ENCODE measurements at regions not wholly inside any gene's neighbourhood (a gene's known extent, or its start where the extent isn't known, plus 50 kb on each side); places are given as distances from the start of the nearest gene placed in this dataset.
A peak's percentile ranks its signal among the peaks of the same experiment; 100 is the strongest.
"Not testable (repeated sequence)": the region's sequence is repeated elsewhere in the genome, so short reads cannot be mapped to it uniquely, and the experiment has no call there.

DNA sequence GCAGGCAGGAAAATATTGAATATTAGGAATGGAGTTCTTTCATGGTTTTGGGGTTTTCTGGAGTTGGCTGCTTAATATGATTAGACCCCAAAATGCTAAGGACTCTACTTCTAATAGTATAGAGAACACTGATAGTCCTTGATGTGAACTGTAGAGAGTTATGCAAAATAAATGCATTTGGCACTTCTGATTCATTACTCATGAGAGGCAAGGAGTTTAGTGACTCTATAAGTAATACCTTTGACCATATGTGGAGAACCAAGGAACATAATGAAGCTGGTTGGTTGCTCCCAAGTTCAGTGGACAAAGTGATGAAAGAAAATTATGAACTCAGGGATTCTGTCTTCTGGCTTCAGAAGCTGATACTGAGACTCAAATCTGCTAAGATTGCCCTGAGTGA lies 83.9 kb upstream of the RANBP6 start:
- not testable (repeated sequence) for ATAC-seq (replicated peaks in 1 of 2); H3K4me3 Mint-ChIP-seq; H3K36me3 Mint-ChIP-seq (ENCODE audit: insufficient read depth in 2 of 2); H3K9me3 Mint-ChIP-seq; H3K27ac Mint-ChIP-seq; H3K4me1 Mint-ChIP-seq (ENCODE audit: low read depth); DNase-seq
- H3K27me3 Mint-ChIP-seq (ENCODE audit: low read depth), result peaks cover 16% of the 10 kb centered on the region

- peaks cover 5% of the 10 kb centered on the region for H3K4me1 Mint-ChIP-seq (ENCODE audit: low read depth)
- H3K27ac Mint-ChIP-seq, result no peak overlapping the region
- H3K27me3 Mint-ChIP-seq (ENCODE audit: low read depth), result peaks cover 16% of the 10 kb centered on the region
- no peaks in the 10 kb centered on the region for H3K36me3 Mint-ChIP-seq (ENCODE audit: insufficient read depth in 2 of 2)
- DNase-seq, result no peak
- peaks cover 0 to 5% of the 10 kb centered on the region in 2 donors for H3K9me3 Mint-ChIP-seq
- H3K4me3 Mint-ChIP-seq, result no peak overlapping the region
- no peak for ATAC-seq (replicated peaks in 1 of 2)
Observed at GRCh38 chr9:6098431-6098830, 83.0 kb upstream of the RANBP6 start.

DNA sequence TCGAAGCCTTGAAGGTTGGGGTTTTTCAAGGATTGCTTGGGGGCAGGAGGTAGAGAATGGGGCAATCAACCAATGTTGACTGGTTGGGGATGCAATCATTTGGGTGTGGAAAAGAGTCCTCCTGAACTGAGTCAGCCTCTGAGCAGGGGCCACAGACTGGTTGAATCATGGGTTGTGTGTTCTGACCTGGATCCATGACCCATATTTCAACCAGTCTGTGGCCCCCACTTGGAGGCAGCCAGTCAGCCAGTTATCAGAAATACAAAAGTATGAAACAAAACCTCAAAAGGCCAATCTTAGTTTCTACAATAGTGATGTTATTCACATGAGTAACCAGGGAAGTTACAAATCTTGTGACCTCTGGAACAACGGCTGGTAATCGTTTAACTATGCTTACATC lies 81.4 kb upstream of the RANBP6 start:
- H3K27me3 Mint-ChIP-seq (ENCODE audit: low read depth), result peaks cover 16% of the 10 kb centered on the region
- peak; percentile 14 to 31 for DNase-seq

DNA sequence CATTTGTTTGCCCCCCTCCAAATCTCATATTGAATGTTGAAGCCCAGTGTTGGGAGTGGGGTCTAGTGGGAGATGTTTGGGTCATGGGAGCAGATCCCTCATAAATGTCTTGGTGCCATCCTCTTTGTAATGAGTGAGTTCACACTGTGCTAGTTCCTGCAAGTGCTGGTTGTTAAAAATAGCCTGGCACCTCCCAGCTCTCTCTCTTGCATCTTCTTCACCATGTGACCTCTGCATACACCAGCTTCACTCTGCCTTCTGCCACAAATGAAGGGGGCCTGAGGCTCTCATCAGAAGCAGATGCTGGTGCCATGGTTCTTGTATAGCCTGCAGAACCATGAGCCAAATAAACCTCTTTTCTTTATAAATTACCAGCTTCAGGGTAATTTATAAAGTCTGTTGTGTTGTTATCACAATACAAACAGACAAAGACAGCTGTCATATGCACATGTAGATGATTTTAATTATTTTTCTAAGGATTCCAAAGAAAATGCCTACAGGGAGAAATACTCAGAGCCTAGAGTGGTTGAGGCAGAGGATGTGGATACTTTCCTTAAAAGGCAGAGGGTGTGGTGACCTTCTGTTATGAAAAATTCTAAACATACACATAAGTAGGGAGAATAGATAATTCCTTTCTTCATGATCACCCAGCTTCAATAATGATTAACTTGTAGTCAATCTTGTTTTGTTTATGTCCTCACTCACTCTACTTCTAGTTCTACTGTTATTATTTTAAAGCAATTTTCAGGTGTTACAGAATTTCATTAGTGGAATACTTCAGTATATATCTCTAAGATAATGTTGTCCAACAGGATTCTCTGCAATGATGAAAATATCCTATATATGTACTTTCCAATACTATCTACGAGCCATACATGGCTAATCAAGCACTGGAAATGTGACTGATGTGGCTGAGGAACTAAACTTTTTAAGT lies 75.1 kb upstream of the RANBP6 start:
- DNase-seq (no peak), ATAC-seq (replicated peaks in 1 of 2) (no peak)
- H3K36me3 Mint-ChIP-seq (ENCODE audit: insufficient read depth in 2 of 2), result no peaks in the 10 kb centered on the region
- no peak overlapping the region for H3K27ac Mint-ChIP-seq
- H3K4me3 Mint-ChIP-seq, result no peak overlapping the region
- peaks cover 0 to under 1% of the 10 kb centered on the region in 2 donors for H3K9me3 Mint-ChIP-seq
- H3K27me3 Mint-ChIP-seq (ENCODE audit: low read depth), result no peaks in the 10 kb centered on the region
- no peaks in the 10 kb centered on the region for H3K4me1 Mint-ChIP-seq (ENCODE audit: low read depth)

More for the DNA sequence above, 81.4 kb upstream of the RANBP6 start:
- peak; percentile 90 to 98 for ATAC-seq (replicated peaks in 1 of 2)
- H3K9me3 Mint-ChIP-seq, result peaks cover 0 to 2% of the 10 kb centered on the region in 2 donors
- H3K27ac Mint-ChIP-seq, result no peak overlapping the region
- H3K4me1 Mint-ChIP-seq (ENCODE audit: low read depth), result peaks cover 5% of the 10 kb centered on the region
- H3K36me3 Mint-ChIP-seq (ENCODE audit: insufficient read depth in 2 of 2), result no peaks in the 10 kb centered on the region
- H3K4me3 Mint-ChIP-seq, result no peak overlapping the region

DNA sequence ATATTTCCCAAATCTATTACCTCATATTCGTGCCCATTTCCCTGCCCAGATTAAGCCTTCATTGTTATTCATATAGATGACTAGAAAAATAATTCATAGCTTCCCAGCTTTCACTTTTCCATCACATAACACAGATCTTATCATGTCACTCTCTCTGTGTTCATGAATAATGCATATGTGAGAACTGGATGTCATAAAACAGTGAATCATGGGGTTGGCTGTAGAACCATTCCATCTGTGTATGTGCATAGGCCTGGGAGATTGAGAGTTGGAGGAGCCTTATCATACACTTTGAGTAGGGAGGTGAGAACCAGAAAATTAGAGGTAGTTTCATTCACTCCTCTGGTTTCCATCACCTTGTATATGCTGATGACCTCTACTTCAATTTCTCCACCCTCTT lies 73.9 kb upstream of the RANBP6 start:
- Mint-ChIP-seq H3K9me3 (no peaks in the 10 kb centered on the region), H3K4me3 (no peak overlapping the region), H3K36me3 (ENCODE audit: insufficient read depth in 2 of 2) (no peaks in the 10 kb centered on the region), H3K27ac (no peak overlapping the region), H3K27me3 (ENCODE audit: low read depth) (no peaks in the 10 kb centered on the region), H3K4me1 (ENCODE audit: low read depth) (no peaks in the 10 kb centered on the region)
- no peak for DNase-seq
- no peak for ATAC-seq (replicated peaks in 1 of 2)

DNA sequence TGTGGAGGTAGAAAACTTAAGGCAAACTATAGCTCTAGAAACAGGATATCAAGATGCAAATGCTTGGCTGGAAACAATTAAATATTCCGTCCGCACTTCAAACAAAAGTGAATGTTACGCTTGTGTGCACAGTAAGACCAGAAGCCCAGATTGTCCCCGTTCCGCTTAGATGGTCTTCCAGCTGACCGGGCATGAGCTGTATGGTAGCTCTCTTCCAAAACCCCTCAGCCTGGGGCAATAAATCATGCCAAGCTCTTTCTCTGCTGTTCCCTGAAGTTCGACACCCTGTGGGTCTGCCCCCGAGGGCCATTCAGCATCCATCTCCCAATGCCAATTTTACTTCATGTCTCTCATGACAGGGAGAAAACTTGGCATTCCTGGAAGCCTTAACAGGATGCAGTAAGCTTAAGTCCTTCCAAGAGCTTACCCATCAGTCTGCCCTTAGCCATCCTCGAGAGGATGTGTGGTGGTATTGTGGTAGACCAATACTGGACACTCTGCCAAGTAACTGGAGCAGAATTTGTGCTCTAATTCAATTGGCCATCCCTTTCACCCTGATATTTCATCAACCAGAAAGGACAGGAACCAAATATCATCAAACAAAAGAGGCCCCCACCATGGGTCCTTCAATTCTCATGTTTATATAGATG lies 70.7 kb upstream of the RANBP6 start:
- Mint-ChIP-seq H3K4me1 (ENCODE audit: low read depth) (no peaks in the 10 kb centered on the region), H3K36me3 (ENCODE audit: insufficient read depth in 2 of 2) (no peaks in the 10 kb centered on the region), H3K27ac (no peak overlapping the region), H3K4me3 (no peak overlapping the region), H3K27me3 (ENCODE audit: low read depth) (no peaks in the 10 kb centered on the region), H3K9me3 (no peaks in the 10 kb centered on the region)
- DNase-seq (no peak), ATAC-seq (replicated peaks in 1 of 2) (no peak)

- peak; percentile 85 to 91 for ATAC-seq (replicated peaks in 1 of 2)
- peaks cover 8% of the 10 kb centered on the region for H3K4me1 Mint-ChIP-seq (ENCODE audit: low read depth)
- peak overlapping the region; percentile 66 for H3K27ac Mint-ChIP-seq
- peak; percentile 66 to 72 for DNase-seq
- H3K27me3 Mint-ChIP-seq (ENCODE audit: low read depth), result no peaks in the 10 kb centered on the region
- no peaks in the 10 kb centered on the region for H3K9me3 Mint-ChIP-seq
- peak overlapping the region; percentile 78 to 81 for H3K4me3 Mint-ChIP-seq
- peaks cover 0 to 2% of the 10 kb centered on the region in 2 donors for H3K36me3 Mint-ChIP-seq (ENCODE audit: insufficient read depth in 2 of 2)
Observed at GRCh38 chr9:6080154-6080716, 64.8 kb upstream of the RANBP6 start.

GRCh38 chr9:6079386-6079785 lies 64.0 kb upstream of the RANBP6 start:
- no peak for ATAC-seq (replicated peaks in 1 of 2)
- Mint-ChIP-seq H3K9me3 (no peaks in the 10 kb centered on the region), H3K36me3 (ENCODE audit: insufficient read depth in 2 of 2) (peaks cover 0 to 2% of the 10 kb centered on the region in 2 donors), H3K27me3 (ENCODE audit: low read depth) (no peaks in the 10 kb centered on the region), H3K4me1 (ENCODE audit: low read depth) (peaks cover 8% of the 10 kb centered on the region), H3K27ac (no peak overlapping the region), H3K4me3 (peak overlapping the region; percentile 2 to 81)
- DNase-seq, result no peak

- peaks cover 0 to 2% of the 10 kb centered on the region in 2 donors for H3K36me3 Mint-ChIP-seq (ENCODE audit: insufficient read depth in 2 of 2)
- H3K9me3 Mint-ChIP-seq, result no peaks in the 10 kb centered on the region
- no peaks in the 10 kb centered on the region for H3K27me3 Mint-ChIP-seq (ENCODE audit: low read depth)
- H3K4me1 Mint-ChIP-seq (ENCODE audit: low read depth), result peaks cover 8% of the 10 kb centered on the region
- no peak for DNase-seq
- ATAC-seq (replicated peaks in 1 of 2), result no peak
- no peak overlapping the region for H3K27ac Mint-ChIP-seq
- H3K4me3 Mint-ChIP-seq, result no peak overlapping the region
Observed at GRCh38 chr9:6078382-6079105, 63.1 kb upstream of the RANBP6 start.

- Mint-ChIP-seq H3K36me3 (ENCODE audit: insufficient read depth in 2 of 2) (peaks cover 0 to 2% of the 10 kb centered on the region in 2 donors), H3K27me3 (ENCODE audit: low read depth) (no peaks in the 10 kb centered on the region), H3K4me1 (ENCODE audit: low read depth) (peaks cover 8% of the 10 kb centered on the region), H3K27ac (no peak overlapping the region), H3K9me3 (no peaks in the 10 kb centered on the region), H3K4me3 (no peak overlapping the region)
- DNase-seq, result no peak
- ATAC-seq (replicated peaks in 1 of 2), result no peak
Observed at GRCh38 chr9:6076851-6077250, 61.4 kb upstream of the RANBP6 start.

DNA sequence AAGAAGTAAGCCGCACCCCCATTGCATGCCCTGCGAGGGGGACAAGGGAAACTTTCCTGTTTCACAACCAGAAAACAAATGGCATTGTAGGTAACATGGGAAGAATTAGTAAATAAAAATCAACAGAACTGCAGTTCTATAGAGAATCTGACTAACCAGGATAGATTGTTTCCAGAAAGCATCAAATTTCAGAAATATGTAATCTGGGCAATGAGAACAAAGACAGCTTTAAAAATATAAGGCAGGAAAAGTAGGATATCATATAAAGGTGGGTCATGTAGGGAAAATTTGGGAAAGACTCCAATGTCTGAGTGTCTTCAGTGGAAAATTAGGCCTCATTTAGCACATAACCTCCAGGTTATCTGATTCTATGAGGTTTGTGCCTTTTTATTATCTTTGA lies 58.3 kb upstream of the RANBP6 start:
- ATAC-seq (replicated peaks in 1 of 2), result no peak
- Mint-ChIP-seq H3K9me3 (peaks cover 0 to 1% of the 10 kb centered on the region in 2 donors), H3K27ac (no peak overlapping the region), H3K4me3 (no peak overlapping the region), H3K4me1 (ENCODE audit: low read depth) (peaks cover 10% of the 10 kb centered on the region), H3K27me3 (ENCODE audit: low read depth) (no peaks in the 10 kb centered on the region), H3K36me3 (ENCODE audit: insufficient read depth in 2 of 2) (peaks cover 3 to 5% of the 10 kb centered on the region in 2 donors)
- no peak for DNase-seq

DNA sequence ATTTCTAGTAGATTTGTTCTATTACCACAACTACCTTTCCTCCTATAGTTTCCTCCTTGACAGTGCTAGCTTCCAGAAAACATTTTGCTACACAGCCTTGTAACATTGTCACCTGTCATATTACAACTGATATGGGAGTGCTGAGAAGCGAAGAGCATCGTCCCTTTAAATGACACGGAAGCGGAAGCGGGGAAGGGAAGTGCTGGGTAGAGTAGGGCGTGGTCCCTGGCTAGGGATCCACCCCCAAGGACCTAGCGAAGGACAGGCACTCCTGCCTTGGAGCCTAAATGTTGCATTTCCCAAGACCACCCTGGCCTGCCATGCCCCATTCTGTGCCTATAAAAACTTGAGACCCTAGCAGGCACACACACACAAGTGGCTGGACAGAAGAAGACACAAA lies 57.4 kb upstream of the RANBP6 start:
- no peaks in the 10 kb centered on the region for H3K27me3 Mint-ChIP-seq (ENCODE audit: low read depth)
- DNase-seq (no peak), ATAC-seq (replicated peaks in 1 of 2) (no peak)
- peaks cover 14% of the 10 kb centered on the region for H3K4me1 Mint-ChIP-seq (ENCODE audit: low read depth)
- H3K4me3 Mint-ChIP-seq, result no peak overlapping the region
- H3K36me3 Mint-ChIP-seq (ENCODE audit: insufficient read depth in 2 of 2), result peaks cover 3 to 5% of the 10 kb centered on the region in 2 donors
- peaks cover 0 to 1% of the 10 kb centered on the region in 2 donors for H3K9me3 Mint-ChIP-seq
- no peak overlapping the region for H3K27ac Mint-ChIP-seq

DNA sequence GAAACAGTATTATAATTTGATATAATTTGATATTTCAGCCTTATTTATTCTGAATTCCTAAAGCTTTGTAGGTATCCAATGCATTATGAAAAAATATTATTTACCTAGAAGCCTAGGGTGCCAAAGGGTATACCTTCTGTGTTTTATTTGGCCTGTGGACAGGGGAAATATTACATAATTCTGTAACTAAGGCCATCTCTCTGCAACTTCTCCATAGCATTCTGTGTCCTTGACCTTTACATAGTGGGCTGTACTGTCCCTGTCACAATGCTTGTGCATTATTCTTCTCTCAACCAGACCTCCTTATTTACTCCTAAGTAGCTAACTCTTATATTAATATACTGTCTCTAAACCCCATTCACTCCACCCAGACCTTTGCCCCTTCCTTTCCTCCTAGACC lies 57.0 kb upstream of the RANBP6 start:
- DNase-seq (no peak), ATAC-seq (replicated peaks in 1 of 2) (no peak)
- no peak overlapping the region for H3K27ac Mint-ChIP-seq
- H3K9me3 Mint-ChIP-seq, result peaks cover 0 to 3% of the 10 kb centered on the region in 2 donors
- H3K36me3 Mint-ChIP-seq (ENCODE audit: insufficient read depth in 2 of 2), result peaks cover 3 to 5% of the 10 kb centered on the region in 2 donors
- no peaks in the 10 kb centered on the region for H3K27me3 Mint-ChIP-seq (ENCODE audit: low read depth)
- no peak overlapping the region for H3K4me3 Mint-ChIP-seq
- peaks cover 14% of the 10 kb centered on the region for H3K4me1 Mint-ChIP-seq (ENCODE audit: low read depth)
